ENCODE measurements at regions not wholly inside any gene's neighbourhood (a gene's known extent, or its start where the extent isn't known, plus 50 kb on each side); places are given as distances from the start of the nearest gene placed in this dataset.

- Histone ChIP-seq H3K4me3 (replicated peaks in 1 of 2; ENCODE audit: low read depth in 1 of 2, low read length in 2 of 2) (no peak overlapping the region), H2AFZ (ENCODE audit: low read depth, low read length, poor library complexity, severe bottlenecking) (no peak overlapping the region), H3K79me2 (ENCODE audit: insufficient read depth, low read length) (no peaks in the 10 kb centered on the region), H3K4me2 (ENCODE audit: low read length) (no peak overlapping the region), H3K27ac (ENCODE audit: low read depth, low read length) (no peak overlapping the region), H3K9me3 (ENCODE audit: control insufficient read depth in 1 of 2, insufficient read depth in 1 of 2, low read depth in 1 of 2, low read length in 2 of 2) (no peaks in the 10 kb centered on the region), H3K27me3 (ENCODE audit: insufficient read depth, low read length) (peaks cover 58% of the 10 kb centered on the region), H3K4me1 (ENCODE audit: control insufficient read depth in 1 of 2, insufficient read depth in 2 of 2, low read length in 2 of 2) (no peaks in the 10 kb centered on the region), H3K9ac (ENCODE audit: low read length) (no peak overlapping the region), H3K36me3 (ENCODE audit: control insufficient read depth in 1 of 2, insufficient read depth in 2 of 2, low read length in 2 of 2) (no peaks in the 10 kb centered on the region), H4K20me1 (ENCODE audit: insufficient read depth) (no peaks in the 10 kb centered on the region), H3K9me2 (ENCODE audit: insufficient read depth) (no peaks in the 10 kb centered on the region)
- ChIA-PET RAD21 (ENCODE audit: low non-redundant PET in 1 of 2, low total read pairs in 2 of 2, uncharacterized antibody in 2 of 2, unreplicated experiment in 2 of 2) (no interaction called here), POLR2A (no interaction called here), CTCF (no interaction called here)
- BruUV-seq (replicated peaks) = no TSS peak
- DNase-seq (ENCODE audit: low read depth, low spot score) (no peak), ATAC-seq (no peak)
- no peak for TF ChIP-seq REST (IDR thresholded peaks at IDR 0.05; ENCODE audit: low read depth)
- no peak for TF ChIP-seq SRF (IDR thresholded peaks at IDR 0.05; ENCODE audit: low read depth)
- no peak for TF ChIP-seq ZNF274 (IDR thresholded peaks at IDR 0.05; ENCODE audit: low read depth, low read length)
- no peak for TF ChIP-seq RAD21 (IDR thresholded peaks at IDR 0.05; ENCODE audit: low read depth)
- no peak for TF ChIP-seq JUND (IDR thresholded peaks at IDR 0.05)
- no peak for TF ChIP-seq YY1 (IDR thresholded peaks at IDR 0.05; ENCODE audit: extremely low read depth, insufficient replicate concordance, low read depth, low read length)
- TF ChIP-seq CBX3 (IDR thresholded peaks at IDR 0.05; ENCODE audit: low read depth) = no peak
- no peak for TF ChIP-seq FOSL1 (IDR thresholded peaks at IDR 0.05; ENCODE audit: low read depth)
- no peak for TF ChIP-seq SIN3A (IDR thresholded peaks at IDR 0.05; ENCODE audit: low read depth)
- TF ChIP-seq, protein P1, sequence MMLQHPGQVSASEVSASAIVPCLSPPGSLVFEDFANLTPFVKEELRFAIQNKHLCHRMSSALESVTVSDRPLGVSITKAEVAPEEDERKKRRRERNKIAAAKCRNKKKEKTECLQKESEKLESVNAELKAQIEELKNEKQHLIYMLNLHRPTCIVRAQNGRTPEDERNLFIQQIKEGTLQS (IDR thresholded peaks at IDR 0.05) = no peak
- TF ChIP-seq, protein P2, sequence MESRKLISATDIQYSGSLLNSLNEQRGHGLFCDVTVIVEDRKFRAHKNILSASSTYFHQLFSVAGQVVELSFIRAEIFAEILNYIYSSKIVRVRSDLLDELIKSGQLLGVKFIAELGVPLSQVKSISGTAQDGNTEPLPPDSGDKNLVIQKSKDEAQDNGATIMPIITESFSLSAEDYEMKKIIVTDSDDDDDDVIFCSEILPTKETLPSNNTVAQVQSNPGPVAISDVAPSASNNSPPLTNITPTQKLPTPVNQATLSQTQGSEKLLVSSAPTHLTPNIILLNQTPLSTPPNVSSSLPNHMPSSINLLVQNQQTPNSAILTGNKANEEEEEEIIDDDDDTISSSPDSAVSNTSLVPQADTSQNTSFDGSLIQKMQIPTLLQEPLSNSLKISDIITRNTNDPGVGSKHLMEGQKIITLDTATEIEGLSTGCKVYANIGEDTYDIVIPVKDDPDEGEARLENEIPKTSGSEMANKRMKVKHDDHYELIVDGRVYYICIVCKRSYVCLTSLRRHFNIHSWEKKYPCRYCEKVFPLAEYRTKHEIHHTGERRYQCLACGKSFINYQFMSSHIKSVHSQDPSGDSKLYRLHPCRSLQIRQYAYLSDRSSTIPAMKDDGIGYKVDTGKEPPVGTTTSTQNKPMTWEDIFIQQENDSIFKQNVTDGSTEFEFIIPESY (IDR thresholded peaks at IDR 0.05; ENCODE audit: extremely low read depth, insufficient replicate concordance, low read length) = no peak
- TF ChIP-seq EZH2 (IDR thresholded peaks at IDR 0.05) = no peak
- no peak for TF ChIP-seq POLR2AphosphoS5 (IDR thresholded peaks at IDR 0.05; ENCODE audit: low read depth, low read length)
- no peak for TF ChIP-seq SP1 (IDR thresholded peaks at IDR 0.05; ENCODE audit: low read depth)
- TF ChIP-seq POLR2A (IDR thresholded peaks at IDR 0.05; ENCODE audit: borderline replicate concordance, extremely low read depth, insufficient read depth, insufficient read length) = no peak
- no peak for TF ChIP-seq ELF1 (IDR thresholded peaks at IDR 0.05; ENCODE audit: borderline replicate concordance, low read depth)
- TF ChIP-seq EGR1 (IDR thresholded peaks at IDR 0.05; ENCODE audit: low read depth) = no peak
- no peak for TF ChIP-seq TCF7L2 (IDR thresholded peaks at IDR 0.05; ENCODE audit: borderline replicate concordance, extremely low read depth, insufficient read depth, insufficient read length)
- no peak for TF ChIP-seq CEBPB (IDR thresholded peaks at IDR 0.05; ENCODE audit: low read depth)
- no peak for TF ChIP-seq EZH2phosphoT487 (IDR thresholded peaks at IDR 0.05; ENCODE audit: borderline replicate concordance)
- intact Hi-C loops (cut with micrococcal nuclease) = no loop called here
Observed at GRCh38 chr7:25405736-25406135, 177.4 kb upstream of the NPVF start.

All from HCT116 (cell line).